Stimulated activated CD8-positive, alpha-beta memory T cell treated with anti-CD3 and anti-CD28 coated beads, Interleukin-7, amount 100 ng/mL, for 48 hours (primary cell): ENCODE measurements at regions not wholly inside any gene's neighbourhood (a gene's known extent, or its start where the extent isn't known, plus 50 kb on each side); places are given as distances from the start of the nearest gene placed in this dataset.
"Not testable (repeated sequence)": the region's sequence is repeated elsewhere in the genome, so short reads cannot be mapped to it uniquely, and the experiment has no call there.

Source experiments
- DNase-seq, 2 donors: peaks; one replicate each; pipeline ENCODE4 v3.0.0-alpha.2; 2020; ENCODE audit warnings: low read depth in 1 of 2; ENCODE audit errors: extremely low read depth in 1 of 2

DNA sequence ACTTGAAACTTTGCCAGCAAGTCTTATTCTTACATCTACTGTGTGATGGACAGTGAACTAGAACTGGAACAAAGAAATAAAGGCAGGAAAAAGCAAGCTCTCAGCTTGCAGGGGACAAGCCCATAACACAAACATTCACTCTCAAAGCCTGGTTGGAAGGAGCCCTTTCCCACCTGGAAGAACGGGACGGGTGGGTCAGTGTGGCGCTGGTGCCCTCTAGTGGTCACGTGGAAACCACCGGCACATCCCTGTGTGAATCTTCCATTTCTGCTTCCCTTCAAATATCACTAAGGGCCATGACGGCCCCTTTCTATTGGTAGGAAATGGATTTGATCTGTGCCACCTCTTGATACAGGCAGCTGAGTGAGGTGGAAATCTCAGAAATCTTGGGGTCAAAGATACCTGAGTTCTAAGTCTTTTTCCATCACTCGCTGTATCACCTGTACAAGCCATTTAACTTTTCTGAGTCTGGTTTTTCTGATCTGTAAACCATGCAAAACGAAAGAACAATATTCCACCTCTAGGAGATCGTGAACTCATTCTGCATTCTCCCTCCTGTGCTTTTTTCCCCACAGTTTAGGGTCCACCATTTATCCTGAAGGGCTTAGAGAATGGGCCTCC, 211.6 kb downstream of the MSX2 start:
- peak in 1 of 2 donors; percentile 5 for DNase-seq

DNA sequence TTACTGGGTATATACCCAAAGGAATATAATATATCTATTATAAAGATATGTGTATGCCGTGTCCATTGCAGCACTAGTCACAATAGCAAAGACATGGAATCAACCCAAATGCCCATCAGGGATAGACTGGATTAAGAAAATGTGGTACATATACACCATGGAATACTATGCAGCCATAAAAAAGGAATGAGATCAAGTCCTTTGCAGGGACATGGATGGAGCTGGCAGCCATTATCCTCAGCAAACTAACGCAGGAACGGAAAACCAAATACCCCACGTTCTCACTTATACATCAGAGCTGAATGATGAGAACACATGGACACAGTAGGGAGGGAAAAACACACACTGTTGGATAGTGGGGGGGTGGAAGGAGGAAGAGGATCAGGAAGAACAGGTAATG, 206.7 kb downstream of the MSX2 start:
- DNase-seq, result not testable (repeated sequence)

GRCh38 chr5:174925586-174925985, 201.2 kb downstream of the MSX2 start:
- DNase-seq, result no peak

DNA sequence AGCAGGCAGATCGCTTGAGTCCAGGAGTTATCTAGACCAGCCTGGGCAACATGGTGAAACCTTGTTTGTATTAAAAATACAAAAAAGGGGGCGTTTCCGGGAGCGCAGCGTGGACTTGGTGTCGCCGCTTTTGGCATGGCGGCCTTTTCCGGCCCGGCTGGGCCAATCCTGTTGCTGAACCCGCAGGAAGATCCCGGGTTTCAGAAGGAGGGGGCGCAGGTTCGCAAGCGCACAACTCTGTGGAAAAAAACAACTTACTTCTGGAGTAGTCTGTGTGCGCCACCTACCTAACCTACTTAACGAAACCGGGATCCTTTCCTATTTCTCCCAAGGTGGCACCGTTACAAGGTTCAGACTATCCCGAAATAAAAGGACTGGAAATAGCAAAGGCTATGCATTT, 198.6 kb downstream of the MSX2 start:
- no peak for DNase-seq

DNA sequence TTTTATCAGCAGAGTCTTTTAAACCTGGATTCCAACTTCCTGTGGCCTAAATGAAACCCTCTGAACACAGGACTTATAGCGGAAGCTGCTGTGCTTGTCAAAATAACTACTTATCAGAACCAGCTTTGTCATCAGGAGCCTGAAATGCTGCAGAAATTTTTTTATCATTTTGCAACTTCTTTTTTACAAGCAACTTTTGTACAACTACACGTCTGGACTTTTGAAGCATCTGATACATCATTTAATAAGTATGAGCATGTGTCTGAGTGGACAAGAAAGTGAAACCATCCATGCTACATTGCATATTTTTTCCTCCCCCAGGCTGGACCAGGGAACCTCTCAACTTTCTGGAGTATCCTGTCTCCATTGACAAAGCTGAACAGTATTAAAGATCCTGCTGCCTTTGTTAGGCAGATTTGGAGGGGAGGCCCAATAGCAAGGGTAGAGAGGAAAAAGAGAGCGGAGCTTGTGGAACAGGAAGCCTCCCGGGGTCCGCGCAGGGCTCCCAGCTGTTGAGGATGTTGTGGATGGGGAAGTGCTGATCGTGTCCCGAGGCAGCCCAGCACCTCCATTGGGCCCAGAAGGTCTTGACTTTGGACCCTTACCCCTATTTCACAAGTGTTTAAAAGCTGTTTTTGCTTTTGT, 196.6 kb downstream of the MSX2 start:
- DNase-seq, result no peak

DNA sequence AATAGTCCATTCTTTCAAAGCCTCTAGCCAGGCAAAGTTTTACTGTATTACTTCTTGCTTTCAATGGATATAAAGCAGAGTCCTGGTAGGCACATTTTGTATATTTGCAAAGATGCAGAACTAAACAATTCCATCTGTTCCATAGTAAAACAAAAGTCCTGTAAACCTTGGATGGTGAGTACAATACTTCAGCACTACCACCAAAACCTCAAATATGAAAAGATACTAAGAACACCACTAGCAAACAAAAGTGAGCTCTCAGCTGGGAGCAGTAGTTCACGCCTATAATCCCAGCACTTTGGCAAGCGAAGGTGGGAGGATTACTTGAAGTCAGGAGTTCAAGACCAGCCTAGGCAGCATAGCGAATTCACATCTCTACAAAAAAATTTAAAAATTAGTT, 195.0 kb downstream of the MSX2 start:
- no peak for DNase-seq

DNA sequence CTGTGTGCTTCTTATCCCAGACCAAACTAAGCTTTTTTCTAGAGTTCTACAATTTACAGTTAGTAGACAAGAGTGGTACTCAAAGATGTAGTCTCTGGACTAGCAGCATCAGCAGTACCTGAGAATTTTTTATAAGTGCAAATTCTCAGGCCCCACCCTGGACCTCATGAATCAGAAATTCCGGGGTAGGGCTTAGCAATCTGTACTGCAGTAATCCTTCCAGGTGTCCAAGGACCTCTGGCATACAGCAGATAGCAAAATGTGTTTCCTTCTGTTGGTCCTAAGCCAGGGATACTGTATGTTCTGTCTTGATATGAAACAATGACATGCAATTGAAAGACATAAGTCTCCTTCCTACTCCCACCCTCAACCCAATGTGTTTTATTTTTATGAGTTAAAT, 194.3 kb downstream of the MSX2 start:
- no peak for DNase-seq

GRCh38 chr5:174917976-174918554, 193.7 kb downstream of the MSX2 start:
- DNase-seq, result no peak

GRCh38 chr5:174917435-174917834, 193.1 kb downstream of the MSX2 start:
- DNase-seq, result not testable (repeated sequence)

DNA sequence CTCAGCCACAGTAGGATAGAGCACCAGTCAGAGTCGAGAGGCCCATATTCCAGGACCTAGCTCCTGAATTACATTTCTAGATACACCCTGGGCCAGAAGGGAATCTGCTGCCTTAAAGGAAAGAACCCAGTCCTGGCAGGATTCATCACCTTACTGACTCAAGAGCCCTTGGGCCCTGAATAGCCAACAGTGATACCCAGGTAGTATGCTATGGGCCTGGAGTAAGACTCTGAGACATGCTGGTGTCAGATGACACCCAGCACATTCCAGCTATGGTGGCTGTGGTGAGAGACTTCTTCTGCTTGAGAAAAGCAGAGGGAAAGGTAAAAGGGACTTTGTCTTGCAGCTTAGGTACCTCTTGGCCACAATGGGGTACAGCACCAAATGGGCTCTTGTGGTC, 192.5 kb downstream of the MSX2 start:
- not testable (repeated sequence) for DNase-seq

DNA sequence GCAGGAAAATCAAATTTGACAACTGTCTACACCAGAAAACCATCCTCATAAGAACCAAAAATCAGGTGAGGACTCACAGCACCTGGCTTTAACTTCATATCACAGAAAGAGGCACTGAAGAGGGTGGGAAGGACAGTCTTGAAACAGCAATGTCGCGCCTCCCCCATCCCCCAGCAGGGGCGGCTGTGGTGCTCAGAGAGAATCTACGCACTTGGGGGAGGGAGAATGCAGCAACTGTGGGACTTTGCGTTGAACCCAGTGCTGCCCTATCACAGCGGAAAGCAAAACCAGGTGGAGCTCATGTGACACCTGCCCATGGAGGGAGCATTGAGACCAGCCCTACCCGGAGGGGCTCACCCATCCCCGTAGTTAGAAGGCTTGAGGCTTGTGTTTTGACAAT, 191.8 kb downstream of the MSX2 start:
- no peak for DNase-seq

GRCh38 chr5:174911118-174911517, 186.7 kb downstream of the MSX2 start:
- DNase-seq, result no peak

DNA sequence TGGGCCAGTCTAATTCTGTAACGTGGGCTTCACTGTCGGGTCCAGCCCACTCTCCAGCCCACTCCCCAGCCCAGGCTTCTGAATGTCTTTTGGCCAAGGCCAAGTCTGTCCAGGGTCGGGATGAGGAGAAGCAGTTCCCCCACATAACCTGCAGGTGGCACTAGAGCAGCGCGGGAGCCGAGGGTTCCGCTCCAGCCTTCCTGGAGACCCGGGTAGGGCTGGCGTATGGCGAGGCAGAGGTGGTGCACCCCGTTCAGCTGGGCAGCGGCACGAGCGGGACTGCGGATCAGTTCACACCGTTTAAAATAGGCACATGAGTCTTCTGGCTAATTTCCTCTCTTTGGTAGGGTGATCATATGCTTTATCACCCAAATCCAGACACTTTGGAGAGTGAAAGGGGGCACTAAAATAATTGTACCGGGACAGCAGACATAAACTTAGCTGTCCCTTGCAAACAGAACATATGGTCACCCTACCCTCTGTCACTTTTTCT, 185.9 kb downstream of the MSX2 start:
- peak; percentile 26 to 28 for DNase-seq

DNA sequence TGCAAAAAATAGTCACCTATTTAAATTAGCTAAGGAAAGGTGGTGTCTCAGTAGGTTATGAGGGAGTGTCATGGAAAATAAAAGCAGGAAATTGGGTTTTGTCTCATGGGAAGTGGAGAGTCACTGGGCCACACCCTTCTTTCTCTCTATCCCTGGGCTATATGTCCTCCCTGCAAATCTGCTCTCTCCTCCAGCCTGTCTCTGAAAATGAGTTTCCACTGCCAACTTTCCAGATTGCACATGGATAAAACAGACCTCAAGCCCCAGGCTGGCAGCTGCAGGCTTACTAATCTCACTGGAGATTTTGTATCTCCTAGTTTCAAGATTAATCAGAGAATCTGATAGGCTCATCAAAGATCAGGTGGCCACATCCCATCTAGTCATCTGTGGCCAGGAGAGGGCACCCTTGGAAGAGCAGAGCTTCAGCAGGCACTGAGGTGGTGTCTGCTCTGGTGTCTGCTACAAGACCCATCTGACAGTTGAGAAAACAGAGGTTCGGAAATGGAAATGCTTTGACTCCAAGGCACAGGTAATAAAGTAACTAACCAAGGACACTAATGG, 178.9 kb downstream of the MSX2 start:
- no peak for DNase-seq

- no peak for DNase-seq
These were observed 177.0 kb downstream of the MSX2 start for GRCh38 chr5:174901336-174901735.

GRCh38 chr5:174900240-174900865, 176.0 kb downstream of the MSX2 start:
- DNase-seq, result no peak

GRCh38 chr5:174897281-174897950, 173.0 kb downstream of the MSX2 start:
- no peak for DNase-seq

GRCh38 chr5:174895360-174895759, 171.0 kb downstream of the MSX2 start:
- no peak for DNase-seq

- DNase-seq, result no peak
These were observed 168.4 kb downstream of the MSX2 start for GRCh38 chr5:174892742-174893141.

GRCh38 chr5:174880412-174881200, 156.2 kb downstream of the MSX2 start:
- DNase-seq, result not testable (repeated sequence)
